Spleen (tissue), 11 donors: ENCODE measurements at regions not wholly inside any gene's neighbourhood (a gene's known extent, or its start where the extent isn't known, plus 50 kb on each side); places are given as distances from the start of the nearest gene placed in this dataset.

ENCODE experiments used
- DNase-seq: peaks from one replicate; pipeline ENCODE4 v3.0.0-alpha.2; 2020
- H3K27ac ChIP-seq, 8 donors: fragments of 200-600 bp; sonication (generic) in 7 of 8; 1 replicate in 4 of 8; 2 replicates in 4 of 8; pipeline versions ENCODE4 v1.5.0 to v1.8.0; 2016 to 2021; ENCODE audit warnings: inconsistent platforms in 4 of 8, mild to moderate bottlenecking in 4 of 8, moderate library complexity in 1 of 8
- H3K27me3 ChIP-seq, 7 donors: fragments of 200-600 bp; sonication (generic) in 6 of 7; replicated peaks in 1 of 7; 1 replicate in 4 of 7; 2 replicates in 3 of 7; pipeline versions ENCODE4 v1.5.0 to v1.8.0; 2016 to 2021; ENCODE audit warnings: inconsistent platforms in 3 of 7, mild to moderate bottlenecking in 1 of 7
- H3K36me3 ChIP-seq, 6 donors: fragments of 200-600 bp; sonication (generic) in 5 of 6; 1 replicate in 4 of 6; 2 replicates in 2 of 6; pipeline versions ENCODE4 v1.5.0 to v1.8.0; 2016 to 2021; ENCODE audit warnings: inconsistent platforms in 2 of 6
- H3K4me1 ChIP-seq, 6 donors: fragments of 200-600 bp; sonication (generic) in 5 of 6; 1 replicate in 3 of 6; 2 replicates in 3 of 6; pipeline versions ENCODE4 v1.5.0 to v1.8.0; 2016 to 2021; ENCODE audit warnings: inconsistent platforms in 3 of 6
- H3K4me3 ChIP-seq, 8 donors: fragments of 200-600 bp; sonication (generic) in 7 of 8; 1 replicate in 4 of 8; 2 replicates in 4 of 8; pipeline versions ENCODE4 v1.5.0 to v1.8.0; 2016 to 2021; ENCODE audit warnings: inconsistent platforms in 4 of 8, mild to moderate bottlenecking in 4 of 8, moderate library complexity in 2 of 8
- H3K9me3 ChIP-seq, 8 donors: fragments of 200-600 bp; sonication (generic) in 7 of 8; 1 replicate in 4 of 8; 2 replicates in 4 of 8; pipeline versions ENCODE4 v1.5.0 to v1.8.0; 2016 to 2021; ENCODE audit warnings: inconsistent platforms in 4 of 8
- POLR2A ChIP-seq, 3 donors: fragments of 450-650 bp; IDR thresholded peaks; one replicate each; pipeline ENCODE4 v1.5.1; 2017; ENCODE audit warnings: antibody characterized with exemption in 3 of 3, mild to moderate bottlenecking in 1 of 3
- POLR2AphosphoS5 ChIP-seq, 3 donors: sonication (generic); formaldehyde crosslinking; IDR thresholded peaks; one replicate each; pipeline ENCODE4 v1.5.1; 2017; ENCODE audit warnings: antibody characterized with exemption in 3 of 3
- WGBS, 5 donors: extraction: QIAGEN DNeasy Blood & Tissue Kit in 3 of 5; methylation state at CpG; one replicate each; pipeline versions ENCODE4 v1.1.5 to v1.1.7; 2013 to 2018; 5-methylcytosine and 5-hydroxymethylcytosine counted together
- intact Hi-C: fragments of 100-400 bp; cut with DNase I; formaldehyde crosslinking; loops from one replicate; pipeline ENCODE4 v1.15.0; 2023; ENCODE audit warnings: low total_unique reads
- TF ChIP-seq, protein P1 (sequence below), 11 experiments: fragments of 200-600 bp in 7 of 11; fragments of 450-650 bp in 4 of 11; sonication (generic) in 4 of 11; IDR thresholded peaks in 8 of 11; conservative IDR thresholded peaks in 3 of 11; 1 replicate in 7 of 11; 2 replicates in 4 of 11; pipeline versions ENCODE4 v1.4.0 to v1.8.0; 2016 to 2021; ENCODE audit warnings: antibody characterized with exemption in 11 of 11, inconsistent platforms in 4 of 11, mild to moderate bottlenecking in 1 of 11
- donor health status: healthy with polysubstance abuse.
- donor health status: DM: no; HTN: no; CAD: no; lungs with moderate emphysema.
- donor health status: DM: no; HTN: no; CAD: no.
- donor health status: Bipolar disorder and iron deficiency.
- donor health status: healthy.
- donor health status: DM: no; HTN: no; CAD: no.
- donor health status: DM: yes; HTN: yes; CAD: no.

- intact Hi-C loops, result no loop called here
These were observed 227.2 kb upstream of the SPHKAP start for GRCh38 chr2:228408529-228409227.

GRCh38 chr2:228407821-228408220 lies 226.3 kb upstream of the SPHKAP start:
- TF ChIP-seq, protein P1, sequence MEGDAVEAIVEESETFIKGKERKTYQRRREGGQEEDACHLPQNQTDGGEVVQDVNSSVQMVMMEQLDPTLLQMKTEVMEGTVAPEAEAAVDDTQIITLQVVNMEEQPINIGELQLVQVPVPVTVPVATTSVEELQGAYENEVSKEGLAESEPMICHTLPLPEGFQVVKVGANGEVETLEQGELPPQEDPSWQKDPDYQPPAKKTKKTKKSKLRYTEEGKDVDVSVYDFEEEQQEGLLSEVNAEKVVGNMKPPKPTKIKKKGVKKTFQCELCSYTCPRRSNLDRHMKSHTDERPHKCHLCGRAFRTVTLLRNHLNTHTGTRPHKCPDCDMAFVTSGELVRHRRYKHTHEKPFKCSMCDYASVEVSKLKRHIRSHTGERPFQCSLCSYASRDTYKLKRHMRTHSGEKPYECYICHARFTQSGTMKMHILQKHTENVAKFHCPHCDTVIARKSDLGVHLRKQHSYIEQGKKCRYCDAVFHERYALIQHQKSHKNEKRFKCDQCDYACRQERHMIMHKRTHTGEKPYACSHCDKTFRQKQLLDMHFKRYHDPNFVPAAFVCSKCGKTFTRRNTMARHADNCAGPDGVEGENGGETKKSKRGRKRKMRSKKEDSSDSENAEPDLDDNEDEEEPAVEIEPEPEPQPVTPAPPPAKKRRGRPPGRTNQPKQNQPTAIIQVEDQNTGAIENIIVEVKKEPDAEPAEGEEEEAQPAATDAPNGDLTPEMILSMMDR (IDR thresholded peaks at IDR 0.05 in 8 of 11, conservative IDR thresholded peaks at IDR 0.05 in 3 of 11), result no peak
- no peak for TF ChIP-seq POLR2A (IDR thresholded peaks at IDR 0.05)
- no peak for TF ChIP-seq POLR2AphosphoS5 (IDR thresholded peaks at IDR 0.05)
- H3K27ac ChIP-seq, result no peak overlapping the region
- H3K4me3 ChIP-seq, result no peak overlapping the region
- no peaks in the 10 kb centered on the region for H3K36me3 ChIP-seq
- H3K27me3 ChIP-seq, result no peaks in the 10 kb centered on the region
- no peaks in the 10 kb centered on the region for H3K9me3 ChIP-seq
- no peak for DNase-seq
- intact Hi-C loops, result no loop called here
- no peaks in the 10 kb centered on the region for H3K4me1 ChIP-seq

More at GRCh38 chr2:228408529-228409227, 227.2 kb upstream of the SPHKAP start:
- Histone ChIP-seq H3K36me3 (no peaks in the 10 kb centered on the region), H3K27me3 (no peaks in the 10 kb centered on the region), H3K9me3 (no peaks in the 10 kb centered on the region), H3K4me1 (no peaks in the 10 kb centered on the region), H3K4me3 (no peak overlapping the region), H3K27ac (no peak overlapping the region)
- DNase-seq, result no peak
- 78 to 84% (median 82%) methylated on average over 4 of the region's 4 CpGs for WGBS, 5 donors
- TF ChIP-seq POLR2AphosphoS5 (IDR thresholded peaks at IDR 0.05), result no peak
- no peak for TF ChIP-seq POLR2A (IDR thresholded peaks at IDR 0.05)
- TF ChIP-seq, protein P1 (IDR thresholded peaks at IDR 0.05 in 8 of 11, conservative IDR thresholded peaks at IDR 0.05 in 3 of 11), result no peak

- no peak for TF ChIP-seq POLR2AphosphoS5 (IDR thresholded peaks at IDR 0.05)
- H3K36me3 ChIP-seq, result no peaks in the 10 kb centered on the region
- no peaks in the 10 kb centered on the region for H3K4me1 ChIP-seq
- no peak overlapping the region for H3K4me3 ChIP-seq
- peaks cover 0 to 41% (median 15%) of the 10 kb centered on the region in 8 donors for H3K9me3 ChIP-seq
- intact Hi-C loops, result no loop called here
- peak; percentile 51 for DNase-seq
- H3K27me3 ChIP-seq, result no peaks in the 10 kb centered on the region
- no peak overlapping the region for H3K27ac ChIP-seq
- 49 to 82% (median 73%) methylated on average over 3 of the region's 3 CpGs; no CpG with 5 or more reads in 1 of the 5 donors for WGBS, 5 donors
These were observed 219.8 kb upstream of the SPHKAP start for GRCh38 chr2:228401065-228401912.

DNA sequence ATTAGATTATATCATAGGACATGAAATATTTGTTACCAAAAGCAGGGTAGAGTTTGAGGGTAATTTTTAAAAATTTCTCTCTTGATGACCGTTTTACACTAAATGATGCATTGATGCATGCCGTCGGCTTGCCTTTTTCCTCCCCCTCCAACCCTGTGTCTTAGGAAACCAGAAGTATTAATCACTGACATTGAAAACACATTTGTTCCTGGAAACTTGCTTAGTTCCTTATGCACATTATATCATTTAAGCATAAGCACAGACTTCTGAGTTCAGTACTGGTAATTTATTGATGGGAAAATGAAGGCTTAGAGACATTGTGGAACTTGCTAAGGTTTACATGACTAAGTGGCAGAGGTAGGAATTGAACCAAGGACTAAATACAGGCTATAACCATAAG lies 206.3 kb upstream of the SPHKAP start:
- Histone ChIP-seq H3K4me1 (no peaks in the 10 kb centered on the region), H3K27me3 (no peaks in the 10 kb centered on the region), H3K9me3 (peaks cover 0 to 20% (median 0%) of the 10 kb centered on the region in 8 donors), H3K27ac (no peak overlapping the region), H3K36me3 (no peaks in the 10 kb centered on the region), H3K4me3 (no peak overlapping the region)
- intact Hi-C loops, result no loop called here
- no peak for DNase-seq
- WGBS, 5 donors, result 48 to 69% (median 60%) methylated on average over 3 of the region's 3 CpGs
- no peak for TF ChIP-seq POLR2A (IDR thresholded peaks at IDR 0.05)
